ENCODE measurements at regions not wholly inside any gene's neighbourhood (a gene's known extent, or its start where the extent isn't known, plus 50 kb on each side); places are given as distances from the start of the nearest gene placed in this dataset.

DNA sequence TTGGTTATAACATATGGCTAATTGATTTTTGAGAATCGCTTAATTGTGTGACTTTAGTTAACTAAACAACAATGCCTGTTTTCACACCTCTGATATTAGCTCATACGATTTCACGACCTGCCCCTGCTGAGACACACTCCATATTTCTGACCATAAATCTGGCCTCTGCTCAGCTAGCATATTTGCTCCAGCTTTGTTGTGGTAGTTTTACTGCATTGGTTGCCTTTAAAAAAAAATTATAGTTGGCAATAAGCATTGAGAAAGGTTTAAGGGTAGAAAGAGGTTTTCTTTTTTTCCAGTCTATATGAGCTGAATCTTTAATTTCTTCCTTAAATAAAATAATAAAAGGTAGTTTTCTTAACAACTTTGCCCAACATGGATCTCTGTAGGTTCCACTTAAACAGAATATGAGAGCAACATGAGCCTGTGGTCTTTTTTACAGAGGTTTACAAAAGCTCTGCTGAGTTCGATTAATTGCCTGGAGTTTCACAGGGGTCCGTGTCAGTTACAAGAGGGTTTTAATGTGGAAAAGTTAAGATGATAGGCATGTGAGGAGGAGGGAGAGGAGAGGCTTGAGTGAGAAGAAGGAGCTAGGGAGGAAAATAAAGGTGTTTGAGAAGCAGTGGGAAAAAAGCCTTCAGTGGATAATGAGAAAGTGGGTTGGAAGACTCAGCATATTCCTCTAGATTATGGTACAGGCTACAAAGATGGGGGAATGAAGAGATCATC is 318.2 kb downstream of the CXCL12 start:
- TF ChIP-seq, protein P1, sequence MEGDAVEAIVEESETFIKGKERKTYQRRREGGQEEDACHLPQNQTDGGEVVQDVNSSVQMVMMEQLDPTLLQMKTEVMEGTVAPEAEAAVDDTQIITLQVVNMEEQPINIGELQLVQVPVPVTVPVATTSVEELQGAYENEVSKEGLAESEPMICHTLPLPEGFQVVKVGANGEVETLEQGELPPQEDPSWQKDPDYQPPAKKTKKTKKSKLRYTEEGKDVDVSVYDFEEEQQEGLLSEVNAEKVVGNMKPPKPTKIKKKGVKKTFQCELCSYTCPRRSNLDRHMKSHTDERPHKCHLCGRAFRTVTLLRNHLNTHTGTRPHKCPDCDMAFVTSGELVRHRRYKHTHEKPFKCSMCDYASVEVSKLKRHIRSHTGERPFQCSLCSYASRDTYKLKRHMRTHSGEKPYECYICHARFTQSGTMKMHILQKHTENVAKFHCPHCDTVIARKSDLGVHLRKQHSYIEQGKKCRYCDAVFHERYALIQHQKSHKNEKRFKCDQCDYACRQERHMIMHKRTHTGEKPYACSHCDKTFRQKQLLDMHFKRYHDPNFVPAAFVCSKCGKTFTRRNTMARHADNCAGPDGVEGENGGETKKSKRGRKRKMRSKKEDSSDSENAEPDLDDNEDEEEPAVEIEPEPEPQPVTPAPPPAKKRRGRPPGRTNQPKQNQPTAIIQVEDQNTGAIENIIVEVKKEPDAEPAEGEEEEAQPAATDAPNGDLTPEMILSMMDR (IDR thresholded peaks at IDR 0.05; ENCODE audit: low read depth, low read length): no peak
- TF ChIP-seq EZH2phosphoT487 (IDR thresholded peaks at IDR 0.05; ENCODE audit: low read depth): no peak
